Effector memory CD8-positive, alpha-beta T cell (primary cell): ENCODE measurements at regions not wholly inside any gene's neighbourhood (a gene's known extent, or its start where the extent isn't known, plus 50 kb on each side); places are given as distances from the start of the nearest gene placed in this dataset.

ENCODE experiments used
- ATAC-seq: fragments of 150-1000 bp; cut with Tn5 transposase; replicated peaks from 2 replicates; pipeline ENCODE4 v1.10.0; 2021; ENCODE audit warnings: mild to moderate bottlenecking, moderate library complexity
- DNase-seq, 3 experiments: peaks; one replicate each; pipeline ENCODE4 v3.0.0; 2021
- H3K27ac Mint-ChIP-seq, 2 donors: one replicate each; pipeline ENCODE4 v1.8.0; 2022; ENCODE audit warnings: mild to moderate bottlenecking in 2 of 2, mixed read lengths in 2 of 2, moderate library complexity in 2 of 2
- H3K27me3 Mint-ChIP-seq, 2 donors: one replicate each; pipeline ENCODE4 v1.8.0; 2022; ENCODE audit warnings: mixed read lengths in 2 of 2
- H3K36me3 Mint-ChIP-seq: one replicate; pipeline ENCODE4 v1.8.0; 2022; ENCODE audit warnings: mild to moderate bottlenecking, moderate library complexity, mixed read lengths; ENCODE audit not compliant: insufficient read depth
- H3K4me1 Mint-ChIP-seq, 2 donors: one replicate each; pipeline ENCODE4 v1.8.0; 2022; ENCODE audit warnings: low read depth in 2 of 2, mixed read lengths in 2 of 2
- H3K4me3 Mint-ChIP-seq, 2 donors: one replicate each; pipeline ENCODE4 v1.8.0; 2022; ENCODE audit warnings: mild to moderate bottlenecking in 2 of 2, mixed read lengths in 2 of 2, moderate library complexity in 2 of 2
- H3K9me3 Mint-ChIP-seq, 2 donors: one replicate each; pipeline ENCODE4 v1.8.0; 2022; ENCODE audit warnings: mixed read lengths in 2 of 2

DNA sequence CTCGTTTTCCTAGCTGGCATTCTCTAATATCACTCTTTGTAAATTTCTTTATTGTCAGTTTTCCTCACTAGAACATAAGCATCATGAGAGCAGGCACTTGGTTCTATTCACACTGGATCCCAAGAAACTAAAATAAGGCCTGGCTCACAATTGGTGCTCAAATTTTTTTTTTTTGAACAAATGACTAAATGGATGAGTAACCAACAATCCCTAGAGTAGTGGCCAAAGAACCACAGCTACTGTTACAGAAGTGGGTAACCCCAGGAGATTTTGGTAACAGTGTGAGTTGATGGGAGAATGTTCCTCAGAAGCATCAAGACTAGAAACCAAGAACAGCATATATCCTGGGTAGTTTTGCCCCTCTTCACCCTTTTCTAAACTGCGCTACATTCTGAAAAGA is 572.6 kb downstream of the INSC start:
- no peak for ATAC-seq
- Mint-ChIP-seq H3K4me3 (no peak overlapping the region), H3K4me1 (no peaks in the 10 kb centered on the region), H3K36me3 (no peaks in the 10 kb centered on the region), H3K27ac (no peak overlapping the region), H3K27me3 (no peaks in the 10 kb centered on the region), H3K9me3 (peaks cover 0 to 3% of the 10 kb centered on the region in 2 donors)
- no peak for DNase-seq

DNA sequence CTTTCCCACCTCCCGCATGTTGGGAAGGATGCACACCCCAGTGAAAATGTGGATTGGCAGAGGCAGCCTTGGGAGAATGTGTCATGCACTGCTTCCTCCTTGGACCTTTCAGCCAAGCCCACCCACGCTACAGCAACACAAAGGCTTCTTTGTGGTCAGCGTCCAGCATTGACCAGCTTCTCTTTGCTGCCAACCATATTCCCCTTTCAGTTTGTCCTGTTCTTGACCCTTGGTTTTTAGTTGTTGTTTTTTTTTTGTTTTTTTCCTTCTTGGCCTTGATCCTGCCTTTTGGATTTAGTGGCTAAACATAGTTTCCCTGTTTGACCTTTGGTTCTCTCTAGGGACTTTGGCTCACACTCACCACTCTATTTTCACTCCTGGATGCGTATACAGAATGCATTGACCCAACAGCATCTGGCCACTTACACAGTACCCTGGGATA is 573.6 kb downstream of the INSC start:
- Mint-ChIP-seq H3K4me3 (no peak overlapping the region), H3K9me3 (peaks cover 0 to 3% of the 10 kb centered on the region in 2 donors), H3K4me1 (no peaks in the 10 kb centered on the region), H3K27ac (no peak overlapping the region), H3K36me3 (no peaks in the 10 kb centered on the region), H3K27me3 (no peaks in the 10 kb centered on the region)
- ATAC-seq (no peak), DNase-seq (no peak)

DNA sequence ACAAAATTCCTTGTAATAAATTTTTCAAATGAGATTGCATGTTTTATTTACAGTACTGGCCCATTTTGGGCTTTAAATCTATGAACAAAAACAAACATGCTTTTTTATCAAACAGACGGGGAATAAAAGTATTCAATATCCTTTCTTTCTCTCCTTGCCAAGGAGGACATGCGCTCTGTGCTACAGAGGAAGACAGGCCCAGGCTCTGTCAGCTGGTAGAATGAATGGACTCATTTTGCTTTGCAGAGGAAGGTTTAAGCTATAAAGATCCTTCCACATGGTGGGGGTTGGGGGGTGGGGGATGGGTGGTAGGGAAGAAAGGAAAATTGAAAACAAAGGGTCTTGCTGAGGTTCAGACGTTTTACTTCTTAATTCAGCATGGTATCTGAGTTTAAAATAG is 575.6 kb downstream of the INSC start:
- ATAC-seq (no peak), DNase-seq (no peak)
- no peaks in the 10 kb centered on the region for H3K36me3 Mint-ChIP-seq
- no peak overlapping the region for H3K27ac Mint-ChIP-seq
- no peaks in the 10 kb centered on the region for H3K4me1 Mint-ChIP-seq
- peaks cover under 1 to 3% of the 10 kb centered on the region in 2 donors for H3K9me3 Mint-ChIP-seq
- H3K4me3 Mint-ChIP-seq: no peak overlapping the region
- no peaks in the 10 kb centered on the region for H3K27me3 Mint-ChIP-seq

DNA sequence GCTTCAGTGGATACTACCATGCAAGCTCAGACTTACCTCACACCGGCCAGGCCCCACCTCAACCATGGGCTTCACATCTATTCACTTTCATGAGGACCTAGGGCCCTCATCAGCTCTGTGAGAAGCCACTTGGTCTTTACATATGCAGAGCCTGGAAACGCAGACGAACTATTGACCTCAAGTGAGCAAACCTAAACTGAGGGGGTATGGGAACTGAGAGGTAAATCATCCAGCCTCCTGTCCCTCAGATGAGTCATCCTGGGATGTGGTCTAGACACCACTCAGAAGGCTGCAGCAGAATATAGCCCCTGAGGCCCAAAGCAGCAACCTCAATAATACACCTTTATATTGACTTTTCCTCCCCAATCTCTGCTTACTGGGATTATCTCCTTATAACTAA is 578.0 kb downstream of the INSC start:
- Mint-ChIP-seq H3K27ac (no peak overlapping the region), H3K36me3 (no peaks in the 10 kb centered on the region), H3K4me1 (no peaks in the 10 kb centered on the region), H3K27me3 (no peaks in the 10 kb centered on the region), H3K4me3 (no peak overlapping the region), H3K9me3 (peaks cover 3 to 14% of the 10 kb centered on the region in 2 donors)
- DNase-seq: no peak
- no peak for ATAC-seq

DNA sequence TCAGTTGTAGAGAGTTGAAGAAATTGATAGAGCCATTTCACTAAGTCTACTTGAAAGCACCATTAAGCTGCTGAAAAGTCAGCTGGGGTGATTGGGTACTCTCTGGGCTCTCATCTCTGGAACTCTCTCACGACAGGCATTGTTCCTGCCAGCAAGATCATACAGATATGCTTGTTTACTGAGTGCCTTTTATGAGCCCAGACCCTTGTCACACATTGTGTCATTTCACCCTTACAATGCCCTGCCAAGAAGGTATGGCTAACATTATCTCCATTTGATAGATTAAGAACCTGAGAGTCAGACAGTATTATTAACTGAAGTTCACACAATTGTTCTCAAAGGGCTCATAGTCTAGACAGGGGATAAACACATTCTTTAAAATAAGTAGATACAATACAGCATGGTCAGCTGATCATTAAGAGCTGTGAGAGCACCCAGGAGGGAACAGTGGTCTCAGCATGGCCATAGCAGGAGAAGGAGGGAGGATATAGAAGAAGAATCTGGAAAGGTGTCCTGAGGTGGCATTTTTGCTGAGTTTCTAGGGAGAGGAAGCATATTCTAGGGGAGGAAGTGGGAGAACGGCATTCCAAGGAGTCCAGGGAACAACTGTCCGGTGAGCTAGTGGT is 580.5 kb downstream of the INSC start:
- no peaks in the 10 kb centered on the region for H3K4me1 Mint-ChIP-seq
- H3K4me3 Mint-ChIP-seq: no peak overlapping the region
- no peaks in the 10 kb centered on the region for H3K36me3 Mint-ChIP-seq
- no peaks in the 10 kb centered on the region for H3K27me3 Mint-ChIP-seq
- no peak overlapping the region for H3K27ac Mint-ChIP-seq
- no peak for DNase-seq
- no peak for ATAC-seq
- H3K9me3 Mint-ChIP-seq: peaks cover 5 to 14% of the 10 kb centered on the region in 2 donors

DNA sequence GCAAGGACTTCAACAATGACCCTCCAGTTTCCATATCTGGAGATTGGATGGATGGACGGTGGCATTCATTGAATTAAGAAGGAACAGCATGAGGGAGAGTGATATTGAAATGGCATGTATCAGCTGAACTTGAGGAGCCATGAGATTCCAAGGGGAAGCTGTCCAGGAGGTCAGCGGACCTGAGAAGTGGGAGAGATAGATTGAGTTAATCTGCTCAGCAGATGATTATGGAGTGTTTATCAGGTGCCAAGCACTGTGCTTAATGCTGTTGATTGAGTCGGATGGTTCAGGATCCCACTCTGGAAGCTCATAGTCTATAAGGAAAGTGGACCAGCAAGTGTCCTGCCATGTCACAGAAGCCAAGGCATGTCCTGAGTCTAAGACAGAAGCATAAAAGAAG is 581.3 kb downstream of the INSC start:
- ATAC-seq: no peak
- H3K27ac Mint-ChIP-seq: no peak overlapping the region
- DNase-seq: no peak
- H3K4me1 Mint-ChIP-seq: no peaks in the 10 kb centered on the region
- peaks cover 5 to 14% of the 10 kb centered on the region in 2 donors for H3K9me3 Mint-ChIP-seq
- no peaks in the 10 kb centered on the region for H3K36me3 Mint-ChIP-seq
- no peaks in the 10 kb centered on the region for H3K27me3 Mint-ChIP-seq
- H3K4me3 Mint-ChIP-seq: no peak overlapping the region

DNA sequence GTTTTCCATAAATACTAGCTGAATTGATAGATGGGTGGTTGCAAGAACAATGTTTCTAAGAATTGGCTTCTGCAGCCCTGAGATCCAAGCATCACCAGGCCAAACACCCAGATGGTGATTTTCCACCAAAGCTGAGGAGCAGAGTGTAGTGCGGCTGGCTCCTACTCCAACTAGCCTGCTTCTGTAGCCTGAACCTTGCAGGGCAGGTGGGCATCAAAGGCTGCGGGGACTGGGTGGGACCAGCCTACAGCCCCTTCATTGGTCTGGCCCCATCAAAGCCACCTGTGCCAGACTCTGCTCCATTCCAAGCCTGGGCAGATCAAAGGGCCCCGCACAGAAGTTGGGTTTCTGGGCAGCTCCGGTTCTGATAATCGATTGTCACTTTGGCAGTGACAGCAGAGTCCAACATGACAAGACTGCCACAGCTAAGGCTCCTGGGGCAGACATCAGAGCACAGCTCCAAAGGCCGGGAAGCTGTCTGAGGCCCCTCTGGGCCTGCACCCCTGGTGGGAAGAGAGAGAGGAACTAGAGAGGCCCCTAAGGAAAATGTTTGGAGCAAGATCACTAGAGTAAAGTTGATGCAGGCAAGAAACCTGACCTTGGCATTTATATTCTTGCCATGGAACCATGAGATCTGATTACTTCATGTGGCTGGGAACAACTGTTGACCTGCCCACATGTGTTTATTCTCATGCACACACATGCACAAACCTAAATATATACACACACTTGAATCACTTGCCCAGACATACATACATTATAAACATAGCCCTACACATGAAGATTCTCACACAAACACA is 582.9 kb downstream of the INSC start:
- H3K9me3 Mint-ChIP-seq: peaks cover 5 to 14% of the 10 kb centered on the region in 2 donors
- H3K36me3 Mint-ChIP-seq: no peaks in the 10 kb centered on the region
- no peak overlapping the region for H3K4me3 Mint-ChIP-seq
- no peaks in the 10 kb centered on the region for H3K27me3 Mint-ChIP-seq
- DNase-seq (no peak), ATAC-seq (no peak)
- no peak overlapping the region for H3K27ac Mint-ChIP-seq
- no peaks in the 10 kb centered on the region for H3K4me1 Mint-ChIP-seq

DNA sequence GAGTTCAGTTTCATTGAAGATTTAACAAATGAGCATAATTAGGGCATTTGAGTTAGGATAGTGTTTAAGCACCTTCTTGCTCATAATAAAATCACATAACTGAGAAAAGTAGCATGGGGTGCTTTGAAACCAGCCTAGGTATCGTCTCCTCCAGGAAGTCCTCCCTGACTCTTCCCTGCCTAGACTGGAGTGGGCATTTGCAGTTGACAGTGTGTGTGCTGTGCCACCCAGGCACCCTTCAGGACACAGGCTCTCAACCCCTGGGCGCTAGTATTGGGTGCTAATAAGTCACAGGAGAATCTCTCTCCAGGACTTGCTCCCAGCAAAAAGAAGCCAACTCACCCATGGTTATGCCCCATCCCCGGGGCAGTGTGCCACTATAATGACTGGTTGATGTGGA is 584.1 kb downstream of the INSC start:
- Mint-ChIP-seq H3K27ac (no peak overlapping the region), H3K9me3 (peaks cover 7 to 14% of the 10 kb centered on the region in 2 donors), H3K4me1 (no peaks in the 10 kb centered on the region), H3K27me3 (no peaks in the 10 kb centered on the region), H3K36me3 (no peaks in the 10 kb centered on the region), H3K4me3 (no peak overlapping the region)
- no peak for ATAC-seq
- DNase-seq: no peak

DNA sequence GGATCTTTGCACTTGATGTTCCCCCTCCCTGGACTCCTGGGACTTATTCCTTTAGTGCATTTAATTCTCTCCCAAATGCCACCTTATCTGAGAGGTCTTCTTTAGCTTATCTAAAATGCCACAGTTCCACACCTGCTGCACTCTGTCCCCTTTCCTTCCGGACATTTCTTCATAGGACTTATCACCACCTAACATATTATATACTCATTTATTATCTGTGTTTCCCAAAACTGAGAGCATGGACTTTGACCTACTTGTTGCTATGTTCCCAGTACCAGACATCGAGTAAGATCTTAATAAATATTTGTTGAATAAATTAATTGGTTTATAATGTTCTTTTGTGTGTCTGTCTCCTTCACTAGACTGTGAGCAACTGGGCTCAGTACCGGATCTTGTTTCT is 585.3 kb downstream of the INSC start:
- H3K4me1 Mint-ChIP-seq: no peaks in the 10 kb centered on the region
- DNase-seq (no peak), ATAC-seq (no peak)
- no peak overlapping the region for H3K4me3 Mint-ChIP-seq
- peaks cover 7 to 14% of the 10 kb centered on the region in 2 donors for H3K9me3 Mint-ChIP-seq
- H3K36me3 Mint-ChIP-seq: no peaks in the 10 kb centered on the region
- H3K27me3 Mint-ChIP-seq: no peaks in the 10 kb centered on the region
- H3K27ac Mint-ChIP-seq: no peak overlapping the region

DNA sequence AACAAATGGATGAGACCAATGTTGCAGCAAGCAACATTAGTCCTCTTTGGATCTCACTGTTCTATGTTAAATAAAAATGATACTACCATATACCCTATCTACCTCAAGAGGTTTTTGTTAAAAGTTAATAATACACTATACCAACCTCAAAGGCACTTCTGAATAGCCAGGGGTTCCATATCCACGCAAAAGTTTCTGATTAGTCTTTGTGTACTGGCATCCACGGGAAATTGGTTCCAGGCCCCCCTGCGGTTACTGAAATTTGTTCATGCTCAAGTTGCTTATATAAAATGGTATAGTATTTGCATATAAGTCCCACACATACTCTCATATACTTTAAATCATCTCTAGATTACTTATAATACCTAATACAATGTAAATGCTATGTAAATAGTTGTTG is 585.7 kb downstream of the INSC start:
- H3K36me3 Mint-ChIP-seq: no peaks in the 10 kb centered on the region
- peaks cover 5 to 10% of the 10 kb centered on the region in 2 donors for H3K9me3 Mint-ChIP-seq
- H3K4me3 Mint-ChIP-seq: no peak overlapping the region
- no peaks in the 10 kb centered on the region for H3K4me1 Mint-ChIP-seq
- DNase-seq (no peak), ATAC-seq (no peak)
- H3K27me3 Mint-ChIP-seq: no peaks in the 10 kb centered on the region
- H3K27ac Mint-ChIP-seq: no peak overlapping the region

DNA sequence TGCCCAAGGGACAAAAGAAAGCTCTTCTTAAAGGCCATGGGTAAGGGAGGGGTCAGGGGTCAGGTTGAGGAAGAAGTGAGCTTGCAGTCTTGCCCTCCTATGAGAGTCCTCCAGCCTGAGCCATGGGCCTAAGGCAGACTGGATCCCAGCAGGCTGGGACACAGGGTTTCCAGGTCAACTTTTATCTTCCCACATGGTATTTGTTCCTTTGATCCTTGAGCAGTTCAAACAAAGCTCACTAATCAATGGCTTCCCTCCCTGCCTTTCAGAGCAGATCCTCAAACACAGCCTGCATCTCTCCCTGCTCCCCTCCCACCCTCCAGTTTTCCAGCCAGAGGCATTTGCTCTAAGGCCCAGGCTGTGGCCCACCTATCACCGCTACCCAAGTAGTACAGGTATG is 589.3 kb downstream of the INSC start:
- Mint-ChIP-seq H3K4me1 (no peaks in the 10 kb centered on the region), H3K36me3 (no peaks in the 10 kb centered on the region), H3K4me3 (no peak overlapping the region), H3K27ac (no peak overlapping the region), H3K9me3 (peaks cover 7 to 10% of the 10 kb centered on the region in 2 donors), H3K27me3 (no peaks in the 10 kb centered on the region)
- no peak for DNase-seq
- ATAC-seq: no peak

DNA sequence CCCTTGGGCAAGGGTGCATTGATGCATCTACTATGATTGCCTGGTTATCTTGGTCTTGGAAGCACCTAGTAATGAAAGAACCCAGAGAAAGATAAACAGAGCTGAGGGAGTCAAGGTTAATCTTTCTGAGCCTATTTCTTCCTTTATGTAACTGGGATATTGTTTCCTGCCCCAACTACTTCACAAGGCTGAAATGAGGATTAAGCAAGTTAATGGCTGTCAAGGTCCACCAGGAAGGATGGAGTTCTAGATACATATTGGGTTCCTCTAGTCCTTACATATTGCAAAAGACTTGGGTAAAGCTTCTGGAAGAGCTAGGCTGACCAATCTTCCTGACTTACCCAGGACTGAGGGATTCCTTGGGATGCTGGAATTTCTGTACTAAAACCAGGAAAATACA is 589.8 kb downstream of the INSC start:
- H3K36me3 Mint-ChIP-seq: no peaks in the 10 kb centered on the region
- no peaks in the 10 kb centered on the region for H3K27me3 Mint-ChIP-seq
- no peaks in the 10 kb centered on the region for H3K4me1 Mint-ChIP-seq
- H3K4me3 Mint-ChIP-seq: no peak overlapping the region
- no peak overlapping the region for H3K27ac Mint-ChIP-seq
- peaks cover 8 to 10% of the 10 kb centered on the region in 2 donors for H3K9me3 Mint-ChIP-seq
- DNase-seq: no peak
- ATAC-seq: no peak

DNA sequence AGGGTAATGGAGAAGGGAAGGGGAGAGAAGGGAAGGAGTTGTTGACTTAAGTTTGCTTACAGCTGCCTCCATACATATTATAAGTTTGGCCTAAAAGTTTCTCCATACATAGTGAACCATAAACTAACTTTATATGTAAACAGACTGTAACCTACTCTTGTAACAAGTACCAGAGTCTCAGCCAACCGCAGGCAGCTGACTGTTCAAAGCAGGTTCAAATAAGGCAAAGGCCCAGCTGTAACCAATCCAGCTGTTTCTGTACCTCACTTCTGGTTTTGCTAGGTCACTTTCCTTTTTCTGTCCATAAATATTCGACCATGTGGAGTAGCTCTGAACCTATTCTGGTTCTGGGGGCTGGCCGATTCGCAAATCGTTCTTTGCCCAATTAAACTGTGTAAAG is 591.2 kb downstream of the INSC start:
- Mint-ChIP-seq H3K27me3 (no peaks in the 10 kb centered on the region), H3K4me3 (no peak overlapping the region), H3K27ac (no peak overlapping the region), H3K36me3 (no peaks in the 10 kb centered on the region), H3K9me3 (peaks cover 7 to 8% of the 10 kb centered on the region in 2 donors), H3K4me1 (no peaks in the 10 kb centered on the region)
- no peak for ATAC-seq
- DNase-seq: no peak

DNA sequence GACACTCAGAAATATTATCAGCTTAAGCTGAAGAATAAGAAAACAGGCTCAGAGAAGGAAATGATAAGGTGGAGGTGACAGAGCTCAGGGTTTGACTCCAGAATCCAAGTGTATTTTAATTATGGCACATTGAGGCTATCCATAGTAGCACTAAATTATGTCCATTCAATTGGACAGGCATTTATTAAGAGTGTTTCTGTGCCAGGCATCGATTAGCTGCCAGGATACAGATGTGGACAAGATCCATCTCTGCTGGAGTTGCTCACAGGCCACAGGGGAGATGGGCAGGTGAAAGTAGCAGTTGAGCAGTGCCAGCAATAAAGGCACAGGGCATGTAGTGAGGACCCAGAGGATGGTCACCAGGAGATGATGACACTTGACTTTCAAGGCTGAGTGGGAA is 592.5 kb downstream of the INSC start:
- no peak overlapping the region for H3K27ac Mint-ChIP-seq
- DNase-seq (no peak), ATAC-seq (no peak)
- no peaks in the 10 kb centered on the region for H3K4me1 Mint-ChIP-seq
- no peak overlapping the region for H3K4me3 Mint-ChIP-seq
- H3K9me3 Mint-ChIP-seq: peaks cover 7 to 8% of the 10 kb centered on the region in 2 donors
- no peaks in the 10 kb centered on the region for H3K36me3 Mint-ChIP-seq
- no peaks in the 10 kb centered on the region for H3K27me3 Mint-ChIP-seq
